Fibroblast of lung (primary cell): ENCODE measurements at regions not wholly inside any gene's neighbourhood (a gene's known extent, or its start where the extent isn't known, plus 50 kb on each side); places are given as distances from the start of the nearest gene placed in this dataset.

Experiments
- EZH2 ChIP-seq: IDR thresholded peaks from 2 replicates; pipeline ENCODE4 v1.5.1; 2012; ENCODE audit warnings: low read length, control low read depth, mild to moderate bottlenecking; ENCODE audit errors: missing control alignments
- TF ChIP-seq, protein P1 (sequence below), 2 donors: IDR thresholded peaks in 1 of 2; conservative IDR thresholded peaks in 1 of 2; 1 replicate in 1 of 2; 2 replicates in 1 of 2; pipeline ENCODE4 v1.5.1; 2011 to 2012; ENCODE audit warnings: low read length in 2 of 2, control low read depth in 1 of 2, inconsistent platforms in 1 of 2, low read depth in 1 of 2, mild to moderate bottlenecking in 1 of 2

DNA sequence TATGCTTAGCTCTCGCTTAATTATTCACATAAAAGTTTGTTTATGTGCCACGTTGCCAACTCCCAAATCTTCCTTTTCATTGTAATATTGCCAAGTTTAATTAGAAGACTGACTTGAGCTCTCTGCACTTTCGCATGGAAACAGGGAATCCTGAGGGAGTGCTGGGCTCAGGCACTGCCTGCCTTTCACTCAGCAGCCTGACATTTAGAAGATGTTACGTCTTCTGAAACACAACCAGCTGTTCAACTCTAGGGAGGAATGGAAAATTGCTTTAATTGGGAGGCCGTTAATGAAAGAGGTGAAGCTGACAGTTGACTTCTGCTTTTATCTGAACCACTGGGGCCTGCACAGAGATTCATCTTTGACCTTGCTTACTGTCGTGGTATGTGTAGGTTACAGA is 77.4 kb upstream of the MTHFD1L start:
- no peak for TF ChIP-seq EZH2
- TF ChIP-seq, protein P1, sequence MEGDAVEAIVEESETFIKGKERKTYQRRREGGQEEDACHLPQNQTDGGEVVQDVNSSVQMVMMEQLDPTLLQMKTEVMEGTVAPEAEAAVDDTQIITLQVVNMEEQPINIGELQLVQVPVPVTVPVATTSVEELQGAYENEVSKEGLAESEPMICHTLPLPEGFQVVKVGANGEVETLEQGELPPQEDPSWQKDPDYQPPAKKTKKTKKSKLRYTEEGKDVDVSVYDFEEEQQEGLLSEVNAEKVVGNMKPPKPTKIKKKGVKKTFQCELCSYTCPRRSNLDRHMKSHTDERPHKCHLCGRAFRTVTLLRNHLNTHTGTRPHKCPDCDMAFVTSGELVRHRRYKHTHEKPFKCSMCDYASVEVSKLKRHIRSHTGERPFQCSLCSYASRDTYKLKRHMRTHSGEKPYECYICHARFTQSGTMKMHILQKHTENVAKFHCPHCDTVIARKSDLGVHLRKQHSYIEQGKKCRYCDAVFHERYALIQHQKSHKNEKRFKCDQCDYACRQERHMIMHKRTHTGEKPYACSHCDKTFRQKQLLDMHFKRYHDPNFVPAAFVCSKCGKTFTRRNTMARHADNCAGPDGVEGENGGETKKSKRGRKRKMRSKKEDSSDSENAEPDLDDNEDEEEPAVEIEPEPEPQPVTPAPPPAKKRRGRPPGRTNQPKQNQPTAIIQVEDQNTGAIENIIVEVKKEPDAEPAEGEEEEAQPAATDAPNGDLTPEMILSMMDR (conservative IDR thresholded peaks at IDR 0.05 in 1 of 2, IDR thresholded peaks at IDR 0.05 in 1 of 2; ENCODE audit: low read depth in 1 of 2, low read length in 2 of 2), result no peak
